ENCODE measurements at regions not wholly inside any gene's neighbourhood (a gene's known extent, or its start where the extent isn't known, plus 50 kb on each side); places are given as distances from the start of the nearest gene placed in this dataset.

- DNase-seq (ENCODE audit: low spot score in 2 of 2): no peak
- Histone ChIP-seq H3K36me3 (no peaks in the 10 kb centered on the region), H3K9me3 (no peaks in the 10 kb centered on the region), H3K4me3 (no peak overlapping the region), H3K27me3 (no peaks in the 10 kb centered on the region), H3K4me1 (no peaks in the 10 kb centered on the region), H3K27ac (no peak overlapping the region)
- intact Hi-C loops (cut with DNase I; ENCODE audit: low total_unique reads): loop anchor here (10.0 kb wide), 1 partner anchor 533 kb away; no protein-coding TSS in a partner anchor
- TF ChIP-seq CTCF (IDR thresholded peaks at IDR 0.05): no peak
- TF ChIP-seq POLR2A (IDR thresholded peaks at IDR 0.05): no peak
- TF ChIP-seq POLR2AphosphoS5 (IDR thresholded peaks at IDR 0.05): no peak
Observed at GRCh38 chr7:41007351-41007751, 695.5 kb downstream of the INHBA start.

GRCh38 chr7:41006306-41006995 is 696.4 kb downstream of the INHBA start:
- no peak overlapping the region for H3K27ac ChIP-seq
- no peaks in the 10 kb centered on the region for H3K9me3 ChIP-seq
- H3K4me3 ChIP-seq: no peak overlapping the region
- no peaks in the 10 kb centered on the region for H3K27me3 ChIP-seq
- TF ChIP-seq POLR2AphosphoS5 (IDR thresholded peaks at IDR 0.05) (no peak), POLR2A (IDR thresholded peaks at IDR 0.05) (no peak), CTCF (IDR thresholded peaks at IDR 0.05) (no peak)
- no peaks in the 10 kb centered on the region for H3K36me3 ChIP-seq
- DNase-seq (ENCODE audit: low spot score in 2 of 2): no peak
- H3K4me1 ChIP-seq: no peaks in the 10 kb centered on the region
- intact Hi-C loops (cut with DNase I; ENCODE audit: low total_unique reads): loop anchor here (10.0 kb wide), 1 partner anchor 532 kb away; no protein-coding TSS in a partner anchor

GRCh38 chr7:41005374-41005901 is 697.5 kb downstream of the INHBA start:
- Histone ChIP-seq H3K4me1 (no peaks in the 10 kb centered on the region), H3K27ac (no peak overlapping the region), H3K27me3 (no peaks in the 10 kb centered on the region), H3K4me3 (no peak overlapping the region), H3K9me3 (no peaks in the 10 kb centered on the region), H3K36me3 (no peaks in the 10 kb centered on the region)
- intact Hi-C loops (cut with DNase I; ENCODE audit: low total_unique reads): loop anchor here (10.0 kb wide), 1 partner anchor 531 kb away; no protein-coding TSS in a partner anchor
- no peak for TF ChIP-seq POLR2A (IDR thresholded peaks at IDR 0.05)
- TF ChIP-seq POLR2AphosphoS5 (IDR thresholded peaks at IDR 0.05): no peak
- TF ChIP-seq CTCF (IDR thresholded peaks at IDR 0.05): no peak
- no peak for DNase-seq (ENCODE audit: low spot score in 2 of 2)

- TF ChIP-seq CTCF (IDR thresholded peaks at IDR 0.05) (no peak), POLR2A (IDR thresholded peaks at IDR 0.05) (no peak), POLR2AphosphoS5 (IDR thresholded peaks at IDR 0.05) (no peak)
Observed at GRCh38 chr7:41003977-41004376, 698.9 kb downstream of the INHBA start.

GRCh38 chr7:41003611-41003940 is 699.3 kb downstream of the INHBA start:
- no peak overlapping the region for H3K27ac ChIP-seq
- intact Hi-C loops (cut with DNase I; ENCODE audit: low total_unique reads): loop anchor here (10.0 kb wide), 1 partner anchor 529 kb away; no protein-coding TSS in a partner anchor
- H3K4me3 ChIP-seq: no peak overlapping the region
- H3K4me1 ChIP-seq: no peaks in the 10 kb centered on the region
- no peaks in the 10 kb centered on the region for H3K36me3 ChIP-seq
- H3K9me3 ChIP-seq: no peaks in the 10 kb centered on the region
- TF ChIP-seq POLR2AphosphoS5 (IDR thresholded peaks at IDR 0.05) (no peak), POLR2A (IDR thresholded peaks at IDR 0.05) (no peak), CTCF (IDR thresholded peaks at IDR 0.05) (no peak)
- DNase-seq (ENCODE audit: low spot score in 2 of 2): no peak
- H3K27me3 ChIP-seq: no peaks in the 10 kb centered on the region

More at GRCh38 chr7:41003977-41004376, 698.9 kb downstream of the INHBA start:
- H3K27me3 ChIP-seq: no peaks in the 10 kb centered on the region
- no peaks in the 10 kb centered on the region for H3K4me1 ChIP-seq
- no peak overlapping the region for H3K27ac ChIP-seq
- DNase-seq (ENCODE audit: low spot score in 2 of 2): no peak
- no peaks in the 10 kb centered on the region for H3K9me3 ChIP-seq
- no peak overlapping the region for H3K4me3 ChIP-seq
- no peaks in the 10 kb centered on the region for H3K36me3 ChIP-seq
- intact Hi-C loops (cut with DNase I; ENCODE audit: low total_unique reads): loop anchor here (10.0 kb wide), 1 partner anchor 529 kb away; no protein-coding TSS in a partner anchor

Measured in breast epithelium (tissue), 4 donors.